Activated CD8-positive, alpha-beta memory T cell treated with anti-CD3 and anti-CD28 coated beads, Interleukin-2, amount 10 ng/mL, durations not matched to agents 7 days and 5 days (primary cell): ENCODE measurements at regions not wholly inside any gene's neighbourhood (a gene's known extent, or its start where the extent isn't known, plus 50 kb on each side); places are given as distances from the start of the nearest gene placed in this dataset.
"Not testable (repeated sequence)": the region's sequence is repeated elsewhere in the genome, so short reads cannot be mapped to it uniquely, and the experiment has no call there.

Source experiments
- ATAC-seq: fragments of 150-1000 bp; cut with Tn5 transposase; one replicate; pipeline ENCODE4 v1.10.0; 2021; ENCODE audit warnings: moderate library complexity
- CTCF ChIA-PET: fragments of 350-600 bp; sonication (Branson Sonifier 250); formaldehyde crosslinking; loops from one replicate; lab custom pipeline; 2021; ENCODE audit warnings: antibody characterized with exemption; lab: Charles Lee
- DNase-seq: peaks from one replicate; pipeline ENCODE4 v3.0.0-alpha.2; 2020
- H3K27ac Mint-ChIP-seq: one replicate; pipeline ENCODE4 v1.8.0; 2021; ENCODE audit warnings: mild to moderate bottlenecking, mixed read lengths
- H3K27me3 Mint-ChIP-seq: one replicate; pipeline ENCODE4 v1.8.0; 2021; ENCODE audit warnings: mixed read lengths
- H3K36me3 Mint-ChIP-seq: one replicate; pipeline ENCODE4 v1.8.0; 2021; ENCODE audit warnings: mild to moderate bottlenecking, mixed read lengths
- H3K4me1 Mint-ChIP-seq: one replicate; pipeline ENCODE4 v1.8.0; 2021; ENCODE audit warnings: mixed read lengths
- H3K4me3 Mint-ChIP-seq: one replicate; pipeline ENCODE4 v1.8.0; 2021; ENCODE audit warnings: mild to moderate bottlenecking, moderate library complexity, mixed read lengths
- H3K9me3 Mint-ChIP-seq: one replicate; pipeline ENCODE4 v1.8.0; 2022; ENCODE audit warnings: low read depth, mixed read lengths

DNA sequence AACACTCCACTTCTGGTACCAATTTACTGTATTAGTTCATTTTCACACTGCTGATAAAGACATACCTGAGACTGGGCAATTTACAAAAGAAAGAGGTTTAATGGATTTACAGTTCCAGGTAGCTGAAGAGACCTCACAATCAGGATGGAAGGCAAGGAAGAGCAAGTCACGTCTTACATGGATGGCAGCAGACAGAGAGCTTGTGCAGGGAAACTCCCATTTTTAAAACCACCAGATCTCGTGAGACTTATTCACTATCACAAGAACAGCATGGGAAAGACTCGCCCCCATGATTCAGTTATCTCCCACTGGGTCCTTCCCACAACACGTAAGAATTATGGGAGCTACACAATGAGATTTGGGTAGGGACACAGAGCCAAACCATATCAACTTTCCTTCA, 119.0 kb downstream of the ZIC4 start:
- not testable (repeated sequence) for ATAC-seq

DNA sequence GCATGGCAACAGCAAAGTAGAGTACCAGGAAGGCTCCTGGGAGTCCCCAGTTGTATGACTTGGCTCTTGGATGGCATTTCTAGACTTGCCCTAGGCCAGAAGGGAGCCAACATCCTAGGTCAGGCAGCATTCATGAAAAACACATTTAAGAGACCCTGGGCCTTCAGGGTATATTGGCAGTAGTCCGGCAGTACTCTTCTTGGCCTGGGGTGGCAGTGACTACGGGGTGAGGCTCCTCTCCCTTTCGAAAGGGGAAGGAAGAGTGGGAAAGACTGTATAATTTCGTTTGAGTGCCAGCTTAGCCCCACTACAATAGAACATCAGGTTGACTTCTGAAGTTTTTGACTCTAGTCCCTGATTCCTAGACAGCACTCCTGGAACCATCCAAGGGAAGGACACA, 136.4 kb downstream of the ZIC4 start:
- Mint-ChIP-seq H3K36me3 (no peaks in the 10 kb centered on the region), H3K27me3 (no peaks in the 10 kb centered on the region), H3K4me3 (no peak overlapping the region), H3K9me3 (no peaks in the 10 kb centered on the region), H3K27ac (no peak overlapping the region), H3K4me1 (no peaks in the 10 kb centered on the region)
- DNase-seq: no peak
- ATAC-seq: no peak
- CTCF ChIA-PET: no interaction called here

More for the DNA sequence above, 119.0 kb downstream of the ZIC4 start:
- H3K4me3 Mint-ChIP-seq, H3K27me3 Mint-ChIP-seq, H3K36me3 Mint-ChIP-seq, CTCF ChIA-PET, H3K4me1 Mint-ChIP-seq, H3K27ac Mint-ChIP-seq, DNase-seq, H3K9me3 Mint-ChIP-seq: not testable (repeated sequence)

DNA sequence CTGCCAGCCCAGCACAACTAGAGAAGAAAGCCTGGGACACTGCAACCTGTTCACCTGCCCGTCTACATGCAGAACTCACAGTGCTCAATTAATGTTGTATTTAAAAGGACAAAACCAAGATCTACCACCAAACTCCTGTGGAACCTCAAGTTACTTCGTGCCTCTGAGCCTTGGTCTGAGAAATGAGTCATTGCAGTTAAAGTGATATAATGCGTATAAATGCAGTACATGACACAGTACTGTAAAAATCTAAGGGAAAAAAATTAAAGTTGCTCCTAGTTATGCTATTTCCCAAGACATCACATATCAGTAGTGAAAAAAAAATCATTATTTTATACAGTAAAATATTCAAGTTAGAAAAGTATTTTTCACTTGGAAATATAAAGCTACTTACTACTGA, 138.9 kb downstream of the ZIC4 start:
- CTCF ChIA-PET: no interaction called here
- no peaks in the 10 kb centered on the region for H3K36me3 Mint-ChIP-seq
- H3K4me3 Mint-ChIP-seq: no peak overlapping the region
- ATAC-seq: no peak
- no peaks in the 10 kb centered on the region for H3K9me3 Mint-ChIP-seq
- no peaks in the 10 kb centered on the region for H3K27me3 Mint-ChIP-seq
- no peak overlapping the region for H3K27ac Mint-ChIP-seq
- no peaks in the 10 kb centered on the region for H3K4me1 Mint-ChIP-seq
- no peak for DNase-seq

DNA sequence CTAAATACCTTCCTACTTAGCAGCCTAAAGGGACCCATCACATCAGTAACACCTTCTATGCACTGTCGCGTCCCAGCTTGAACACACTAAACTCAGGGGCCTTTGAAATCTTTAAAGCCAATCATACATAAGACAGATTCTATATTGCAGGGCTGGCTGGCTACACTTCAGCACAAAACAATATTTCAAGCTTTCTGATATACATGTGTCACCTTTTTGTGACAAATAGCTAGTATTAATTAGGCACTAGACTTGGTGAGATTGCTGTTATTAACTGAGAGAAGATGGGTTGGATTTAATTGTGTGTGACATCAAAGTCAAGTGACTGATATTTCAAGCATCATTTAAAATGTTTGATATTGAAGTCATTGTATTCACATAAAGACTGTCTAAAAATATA, 148.4 kb downstream of the ZIC4 start:
- Mint-ChIP-seq H3K4me1 (no peaks in the 10 kb centered on the region), H3K36me3 (no peaks in the 10 kb centered on the region), H3K9me3 (peaks cover 3% of the 10 kb centered on the region), H3K27ac (no peak overlapping the region), H3K4me3 (no peak overlapping the region), H3K27me3 (no peaks in the 10 kb centered on the region)
- no peak for DNase-seq
- CTCF ChIA-PET: no interaction called here
- ATAC-seq: no peak

DNA sequence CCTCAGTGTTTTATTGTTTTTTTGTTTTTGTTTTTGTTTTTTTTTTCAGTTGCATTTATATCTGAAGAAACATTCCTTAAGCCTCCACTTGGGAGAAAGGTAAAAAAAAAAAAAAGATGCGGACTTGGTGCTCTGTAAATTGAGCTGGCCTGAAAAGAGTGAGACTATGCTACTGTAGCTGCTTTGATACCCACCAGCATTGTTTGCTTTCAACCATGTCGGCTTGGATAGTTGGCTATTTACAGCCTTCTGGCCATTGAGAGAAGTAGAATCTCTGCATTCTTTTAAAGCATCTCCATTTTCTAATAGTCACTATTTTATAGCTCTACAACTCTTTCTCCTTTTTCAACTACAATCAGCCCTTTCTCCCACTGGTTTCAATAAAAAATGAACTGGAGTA, 149.6 kb downstream of the ZIC4 start:
- ATAC-seq (no peak), DNase-seq (no peak)
- Mint-ChIP-seq H3K27me3 (no peaks in the 10 kb centered on the region), H3K4me1 (no peaks in the 10 kb centered on the region), H3K9me3 (peaks cover 3% of the 10 kb centered on the region), H3K4me3 (no peak overlapping the region), H3K27ac (no peak overlapping the region), H3K36me3 (no peaks in the 10 kb centered on the region)
- CTCF ChIA-PET: no interaction called here

DNA sequence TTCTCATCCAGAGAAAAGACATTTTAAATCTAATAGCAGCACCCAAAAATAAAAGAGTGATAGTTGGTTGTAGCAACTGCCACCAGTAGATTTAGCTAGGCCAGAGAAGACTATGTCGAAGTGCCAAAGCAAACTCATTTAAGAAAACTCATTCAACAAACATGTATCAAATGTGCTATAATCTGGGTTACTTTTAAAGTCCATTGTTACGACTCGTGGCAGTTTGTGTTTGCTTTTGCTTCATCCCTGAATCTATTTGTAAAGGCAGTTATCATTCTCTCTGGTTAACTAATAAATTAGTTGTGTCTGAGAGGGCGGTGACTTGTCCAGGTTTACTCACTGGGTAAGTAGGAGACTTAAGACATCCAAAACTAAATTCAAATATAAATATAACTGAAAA, 159.4 kb downstream of the ZIC4 start:
- ATAC-seq: no peak
- DNase-seq: no peak
- no peak overlapping the region for H3K27ac Mint-ChIP-seq
- peaks cover 4% of the 10 kb centered on the region for H3K9me3 Mint-ChIP-seq
- CTCF ChIA-PET: no interaction called here
- no peak overlapping the region for H3K4me3 Mint-ChIP-seq
- no peaks in the 10 kb centered on the region for H3K4me1 Mint-ChIP-seq
- no peaks in the 10 kb centered on the region for H3K27me3 Mint-ChIP-seq
- H3K36me3 Mint-ChIP-seq: no peaks in the 10 kb centered on the region

GRCh38 chr3:147245638-147246037, 160.7 kb downstream of the ZIC4 start:
- H3K4me1 Mint-ChIP-seq, H3K4me3 Mint-ChIP-seq, DNase-seq, H3K9me3 Mint-ChIP-seq, H3K27me3 Mint-ChIP-seq, H3K36me3 Mint-ChIP-seq, CTCF ChIA-PET, H3K27ac Mint-ChIP-seq, ATAC-seq: not testable (repeated sequence)

DNA sequence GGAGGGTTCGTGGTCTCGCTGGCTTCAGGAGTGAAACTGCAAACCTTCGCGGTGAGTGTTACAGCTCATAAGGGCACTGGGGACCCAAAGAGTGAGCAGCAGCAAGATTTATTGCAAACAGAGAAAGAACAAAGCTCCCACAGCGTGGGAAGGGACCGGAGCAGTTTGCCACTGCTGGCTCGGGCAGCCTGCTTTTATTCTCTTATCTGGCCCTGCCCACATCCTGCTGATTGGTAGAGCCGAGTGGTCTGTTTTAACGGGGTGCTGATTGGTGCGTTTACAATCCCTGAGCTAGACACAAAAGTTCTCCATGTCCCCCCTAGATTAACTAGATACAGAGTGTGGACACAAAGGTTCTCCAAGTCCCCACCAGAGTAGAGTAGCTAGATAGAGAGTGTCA, 161.3 kb downstream of the ZIC4 start:
- ATAC-seq, H3K27ac Mint-ChIP-seq, H3K9me3 Mint-ChIP-seq, H3K27me3 Mint-ChIP-seq, H3K4me1 Mint-ChIP-seq, H3K36me3 Mint-ChIP-seq, H3K4me3 Mint-ChIP-seq, CTCF ChIA-PET, DNase-seq: not testable (repeated sequence)

DNA sequence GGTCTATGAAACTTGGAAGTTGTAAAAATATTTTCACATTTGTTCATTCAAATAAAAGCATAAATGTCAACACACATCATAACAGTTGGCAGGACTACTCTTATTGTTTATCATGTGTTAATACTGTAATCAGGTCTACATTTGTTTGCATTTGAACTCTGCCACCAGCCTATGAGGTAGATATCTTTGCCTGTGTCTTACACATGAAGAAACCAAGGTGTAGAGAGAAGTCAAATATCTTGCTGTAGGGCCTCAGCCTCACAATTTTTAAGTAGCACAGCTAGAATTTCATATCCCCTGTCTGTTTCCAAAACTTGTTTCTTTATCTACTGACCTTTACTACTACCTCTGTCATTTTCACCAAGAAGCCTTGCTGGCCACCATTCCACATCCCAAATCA, 161.9 kb downstream of the ZIC4 start:
- CTCF ChIA-PET: no interaction called here
- no peak for DNase-seq

GRCh38 chr3:147240581-147240980, 165.8 kb downstream of the ZIC4 start:
- H3K4me1 Mint-ChIP-seq: no peaks in the 10 kb centered on the region

More for the DNA sequence above, 161.9 kb downstream of the ZIC4 start:
- Mint-ChIP-seq H3K27ac (no peak overlapping the region), H3K36me3 (no peaks in the 10 kb centered on the region), H3K4me3 (no peak overlapping the region), H3K9me3 (peaks cover 4% of the 10 kb centered on the region), H3K4me1 (no peaks in the 10 kb centered on the region), H3K27me3 (no peaks in the 10 kb centered on the region)
- no peak for ATAC-seq

GRCh38 chr3:147237991-147238390, 168.4 kb downstream of the ZIC4 start:
- no peaks in the 10 kb centered on the region for H3K36me3 Mint-ChIP-seq
- no peak overlapping the region for H3K4me3 Mint-ChIP-seq
- no peak overlapping the region for H3K27ac Mint-ChIP-seq
- no peaks in the 10 kb centered on the region for H3K4me1 Mint-ChIP-seq
- peaks cover 3% of the 10 kb centered on the region for H3K9me3 Mint-ChIP-seq
- CTCF ChIA-PET: no interaction called here
- H3K27me3 Mint-ChIP-seq: no peaks in the 10 kb centered on the region
- ATAC-seq: no peak
- no peak for DNase-seq

More at GRCh38 chr3:147240581-147240980, 165.8 kb downstream of the ZIC4 start:
- Mint-ChIP-seq H3K4me3 (no peak overlapping the region), H3K36me3 (no peaks in the 10 kb centered on the region), H3K27ac (no peak overlapping the region), H3K27me3 (no peaks in the 10 kb centered on the region), H3K9me3 (no peaks in the 10 kb centered on the region)
- DNase-seq (no peak), ATAC-seq (no peak)
- CTCF ChIA-PET: no interaction called here

DNA sequence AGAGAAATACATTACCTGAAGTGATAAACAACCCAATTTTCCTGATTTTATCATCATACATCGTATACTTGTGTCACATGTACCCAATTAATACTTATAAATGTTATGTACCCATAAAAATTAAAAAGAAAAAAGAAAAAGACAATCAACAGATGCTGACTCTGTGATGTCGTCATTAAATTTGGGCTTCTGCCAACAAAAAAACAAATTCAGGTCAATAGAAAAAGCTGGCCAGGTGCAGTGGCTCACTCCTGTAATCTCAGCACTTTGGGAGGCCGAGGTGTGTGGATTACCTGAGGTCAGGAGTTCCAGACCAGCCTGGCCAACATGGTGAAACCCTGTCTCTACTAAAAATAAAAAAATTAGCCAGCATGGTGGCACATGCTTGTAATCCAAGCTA, 174.4 kb downstream of the ZIC4 start:
- DNase-seq, ATAC-seq, CTCF ChIA-PET, H3K27me3 Mint-ChIP-seq, H3K36me3 Mint-ChIP-seq, H3K27ac Mint-ChIP-seq, H3K4me3 Mint-ChIP-seq, H3K9me3 Mint-ChIP-seq, H3K4me1 Mint-ChIP-seq: not testable (repeated sequence)

GRCh38 chr3:147231111-147231510, 175.2 kb downstream of the ZIC4 start:
- no peak overlapping the region for H3K4me3 Mint-ChIP-seq
- DNase-seq (no peak), ATAC-seq (no peak)
- CTCF ChIA-PET: no interaction called here
- no peaks in the 10 kb centered on the region for H3K27me3 Mint-ChIP-seq
- no peak overlapping the region for H3K27ac Mint-ChIP-seq
- no peaks in the 10 kb centered on the region for H3K4me1 Mint-ChIP-seq
- H3K9me3 Mint-ChIP-seq: peaks cover 5% of the 10 kb centered on the region
- no peaks in the 10 kb centered on the region for H3K36me3 Mint-ChIP-seq

- H3K27me3 Mint-ChIP-seq: no peaks in the 10 kb centered on the region
- H3K27ac Mint-ChIP-seq: no peak overlapping the region
- CTCF ChIA-PET: no interaction called here
- H3K9me3 Mint-ChIP-seq: no peaks in the 10 kb centered on the region
- ATAC-seq: no peak
- no peak for DNase-seq
- H3K4me1 Mint-ChIP-seq: no peaks in the 10 kb centered on the region
- no peak overlapping the region for H3K4me3 Mint-ChIP-seq
- H3K36me3 Mint-ChIP-seq: no peaks in the 10 kb centered on the region
Observed at GRCh38 chr3:147222291-147222690, 184.1 kb downstream of the ZIC4 start.

DNA sequence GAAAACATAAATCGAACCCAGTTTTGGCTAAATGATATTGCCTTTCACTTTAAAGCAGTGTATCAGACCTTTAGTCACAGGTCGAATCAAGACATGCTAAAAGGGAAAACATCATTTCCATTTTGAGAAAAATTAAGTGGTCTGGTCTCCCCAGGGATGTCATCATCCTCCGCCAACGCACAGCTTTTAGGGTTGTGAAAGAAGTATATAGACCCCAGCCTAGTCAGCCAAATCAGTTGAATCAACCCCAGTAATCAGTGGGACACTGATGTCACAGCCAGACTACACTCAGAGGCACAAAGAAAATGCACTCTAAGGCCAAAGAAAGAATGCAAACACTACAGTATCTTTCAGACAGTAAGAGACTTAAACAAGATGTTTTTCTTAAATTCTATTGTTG, 187.4 kb downstream of the ZIC4 start:
- Mint-ChIP-seq H3K27ac (no peak overlapping the region), H3K4me3 (no peak overlapping the region), H3K36me3 (no peaks in the 10 kb centered on the region), H3K4me1 (no peaks in the 10 kb centered on the region), H3K27me3 (no peaks in the 10 kb centered on the region), H3K9me3 (no peaks in the 10 kb centered on the region)
- CTCF ChIA-PET: no interaction called here
- ATAC-seq (no peak), DNase-seq (no peak)
